Fibroblast of the conjunctiva (primary cell): ENCODE measurements at regions not wholly inside any gene's neighbourhood (a gene's known extent, or its start where the extent isn't known, plus 50 kb on each side); places are given as distances from the start of the nearest gene placed in this dataset.
"Not testable (repeated sequence)": the region's sequence is repeated elsewhere in the genome, so short reads cannot be mapped to it uniquely, and the experiment has no call there.

ENCODE experiments used
- DNase-seq: peaks from one replicate; pipeline ENCODE4 v3.0.0-alpha.2; 2010; ENCODE audit warnings: low read depth

GRCh38 chr3:95474338-95474737 lies 1340.1 kb upstream of the EPHA6 start:
- no peak for DNase-seq

DNA sequence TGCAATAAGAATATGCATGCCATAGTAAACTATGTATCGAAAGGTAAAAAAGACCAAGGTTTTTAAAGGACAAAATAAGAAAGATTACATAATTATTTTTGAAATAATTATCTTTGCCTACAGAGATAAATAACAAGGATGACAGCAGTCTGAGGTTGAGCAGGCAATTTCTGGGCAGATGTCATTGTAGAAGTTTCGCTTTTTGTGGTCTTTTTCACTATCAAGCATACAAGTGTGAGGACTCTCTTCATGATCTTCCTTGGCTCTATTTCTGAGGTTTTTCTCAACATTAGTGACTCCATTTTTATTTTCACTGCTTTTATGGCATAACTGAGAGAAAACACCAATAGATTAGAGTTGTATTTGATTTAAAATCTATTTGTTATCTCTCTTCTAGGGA lies 1337.9 kb upstream of the EPHA6 start:
- no peak for DNase-seq

- no peak for DNase-seq
Observed at GRCh38 chr3:95506174-95506573, 1308.2 kb upstream of the EPHA6 start.

- DNase-seq, result no peak
Observed at GRCh38 chr3:95508124-95508523, 1306.3 kb upstream of the EPHA6 start.

- no peak for DNase-seq
Observed at GRCh38 chr3:95511828-95512227, 1302.6 kb upstream of the EPHA6 start.

DNA sequence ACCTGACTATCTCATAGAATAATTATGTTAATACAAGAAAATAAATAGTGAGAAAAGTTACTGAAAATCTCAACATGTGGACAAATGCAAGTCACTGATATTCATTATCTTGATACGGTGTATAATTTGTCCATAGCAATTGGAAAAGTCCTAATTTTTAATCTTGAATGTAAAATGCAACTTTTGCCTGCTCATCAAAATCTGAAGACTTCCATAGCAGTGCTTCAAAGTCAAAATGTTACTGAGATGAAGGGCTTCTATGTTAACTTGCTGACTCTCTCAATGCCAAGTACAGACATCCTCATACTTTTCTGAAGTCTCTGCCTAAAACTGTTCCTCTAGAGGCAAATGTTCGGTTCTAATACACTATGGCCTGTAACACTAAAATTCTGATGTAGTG lies 1300.1 kb upstream of the EPHA6 start:
- no peak for DNase-seq

- no peak for DNase-seq
Observed at GRCh38 chr3:95521396-95521795, 1293.0 kb upstream of the EPHA6 start.

GRCh38 chr3:95522449-95522848 lies 1291.9 kb upstream of the EPHA6 start:
- DNase-seq, result no peak

DNA sequence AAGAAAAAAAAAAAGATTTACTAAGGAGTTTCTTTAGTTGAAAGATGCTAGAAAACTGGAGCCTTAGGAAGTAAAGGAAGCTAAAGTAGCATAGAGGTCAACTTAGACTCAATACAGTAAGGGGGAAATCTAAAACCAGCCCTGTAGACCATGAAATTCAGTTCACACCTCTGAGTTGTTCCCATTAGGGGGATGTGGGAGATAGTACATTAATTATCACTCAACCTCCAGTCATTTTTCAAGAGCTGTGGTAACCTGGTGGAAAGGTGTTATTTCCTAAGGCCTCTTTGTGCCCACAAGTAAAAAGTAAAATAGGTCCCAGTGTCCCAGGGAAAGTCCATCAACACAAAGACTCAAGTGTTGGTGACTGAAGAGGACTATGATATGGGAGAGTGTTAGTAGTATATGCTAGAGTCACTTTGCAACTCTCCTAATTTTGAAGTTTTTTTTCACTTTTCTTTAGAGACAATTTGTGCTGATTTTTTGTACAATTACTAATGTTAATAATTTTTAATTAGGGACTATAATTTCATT lies 1274.4 kb upstream of the EPHA6 start:
- no peak for DNase-seq

DNA sequence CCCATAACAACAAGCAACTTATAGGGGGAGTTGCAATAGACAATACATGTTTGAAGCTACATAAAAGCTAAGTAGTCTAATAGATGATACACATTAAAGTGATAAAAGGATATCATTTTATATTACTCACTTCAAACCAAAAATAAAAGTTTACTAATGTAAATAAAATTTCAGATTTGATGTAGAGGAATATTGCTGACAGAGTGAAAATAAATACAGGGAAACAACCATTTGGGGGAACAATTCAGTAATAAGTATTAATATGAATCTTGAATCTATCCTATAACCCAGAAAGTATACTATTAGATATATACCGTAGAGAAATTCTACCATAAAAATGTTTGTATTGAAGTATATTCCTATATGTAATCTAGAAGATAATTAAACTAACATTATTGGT lies 1248.9 kb upstream of the EPHA6 start:
- no peak for DNase-seq

GRCh38 chr3:95567346-95567745 lies 1247.0 kb upstream of the EPHA6 start:
- DNase-seq, result no peak

DNA sequence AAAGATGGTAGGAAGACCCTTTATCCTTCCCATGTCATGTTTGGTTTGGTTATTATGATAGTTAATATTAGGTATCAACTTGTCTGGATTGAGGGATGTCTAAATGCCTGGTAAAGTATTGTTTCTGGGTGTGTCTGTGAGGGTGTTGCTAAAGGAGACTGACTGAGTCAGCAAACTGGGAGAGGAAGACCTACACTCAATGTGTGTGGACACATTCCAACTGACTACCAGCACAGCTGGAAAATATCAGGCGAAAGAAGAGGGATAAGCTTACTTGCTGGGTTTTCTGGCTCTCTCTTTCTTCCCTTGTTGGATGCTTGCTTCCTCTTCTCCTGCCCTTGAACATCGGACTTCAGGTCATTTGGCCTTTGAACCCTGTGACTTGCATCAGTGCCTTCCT lies 1227.6 kb upstream of the EPHA6 start:
- no peak for DNase-seq

DNA sequence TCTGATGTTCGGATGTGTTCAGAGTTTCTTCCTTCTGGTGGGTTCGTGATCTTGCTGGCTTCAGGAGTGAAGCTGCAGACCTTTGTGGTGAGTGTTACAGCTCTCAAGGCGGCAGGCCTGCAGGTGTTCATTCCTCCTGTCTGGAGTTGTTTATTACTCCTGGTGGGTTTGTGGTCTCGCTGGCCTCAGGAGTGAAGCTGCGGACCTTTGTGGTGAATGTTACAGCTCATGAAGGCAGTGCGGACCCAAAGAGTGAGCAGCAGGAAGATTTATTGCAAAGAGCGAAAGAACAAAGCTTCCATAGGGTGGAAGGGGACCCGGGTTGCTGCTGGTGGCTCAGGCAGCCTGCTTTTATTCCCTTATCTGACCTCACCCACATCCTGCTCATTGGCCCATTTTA lies 1226.8 kb upstream of the EPHA6 start:
- not testable (repeated sequence) for DNase-seq

DNA sequence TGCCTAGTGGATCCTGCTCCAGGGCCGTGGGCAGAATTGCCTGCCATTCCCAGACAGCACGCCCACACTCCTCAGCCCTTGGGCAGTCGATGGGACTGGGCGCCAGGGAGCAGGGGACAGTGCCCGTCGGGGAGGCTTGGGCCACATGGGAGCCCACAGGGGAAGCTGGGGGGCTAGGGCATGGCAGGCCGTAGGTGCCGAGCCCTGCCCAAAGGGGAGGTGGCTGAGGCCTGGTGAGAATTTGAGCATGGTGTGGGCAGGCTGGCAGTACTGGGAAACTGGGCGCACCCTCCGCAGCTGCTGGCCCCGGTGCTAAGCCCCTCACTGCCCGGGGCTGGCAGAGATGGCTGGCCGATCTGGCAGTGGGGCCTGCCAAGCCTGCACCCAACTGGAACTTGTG lies 1225.9 kb upstream of the EPHA6 start:
- no peak for DNase-seq

DNA sequence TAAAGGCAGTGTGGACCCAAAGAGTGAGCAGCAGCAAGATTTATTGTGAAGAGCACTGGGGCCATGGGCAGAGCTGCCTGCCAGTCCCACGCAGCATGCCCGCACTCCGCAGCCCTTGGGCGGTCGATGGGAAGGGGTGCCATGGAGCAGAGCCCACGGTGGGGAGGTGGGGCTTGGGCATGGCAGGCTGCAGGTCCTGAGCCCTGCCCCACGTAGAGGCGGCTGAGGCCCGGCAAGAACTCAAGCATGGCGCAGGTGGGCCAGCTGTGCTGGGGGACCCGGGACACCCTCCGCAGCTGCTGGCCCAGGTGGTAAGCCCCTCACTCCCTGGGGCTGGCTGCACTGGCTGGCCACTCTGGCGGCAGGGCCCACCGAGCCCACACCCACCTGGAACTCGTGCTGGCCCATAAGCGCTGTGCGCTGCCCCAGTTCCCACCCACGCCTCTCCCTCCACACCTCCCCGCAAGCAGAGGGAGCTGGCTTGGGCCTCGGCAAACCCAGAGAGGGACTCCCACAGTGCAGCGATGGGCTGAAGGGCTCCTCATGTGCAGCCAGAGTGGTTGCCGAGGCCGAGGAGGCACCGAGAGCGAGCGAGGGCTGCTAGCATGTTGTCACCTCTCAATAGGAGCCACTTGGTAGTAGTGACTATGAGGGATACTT lies 1218.8 kb upstream of the EPHA6 start:
- no peak for DNase-seq

DNA sequence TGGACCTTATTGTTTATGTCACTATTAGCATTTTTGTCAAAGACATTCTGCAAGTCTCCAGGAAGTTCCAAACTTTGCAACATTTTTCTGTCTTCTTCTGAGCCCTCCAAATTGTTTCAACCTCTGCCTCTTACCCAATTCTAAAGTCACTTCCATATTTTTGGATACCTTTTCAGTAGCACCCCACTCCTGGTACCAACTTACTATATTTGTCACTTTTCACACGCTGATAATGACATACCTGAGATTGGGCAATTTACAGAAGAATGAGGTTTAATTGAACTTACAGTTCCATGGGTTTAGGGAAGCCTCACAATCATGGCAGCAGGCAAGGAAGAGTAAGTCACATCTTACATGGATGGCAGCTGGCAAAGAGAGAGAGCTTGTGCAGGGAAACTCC lies 1206.5 kb upstream of the EPHA6 start:
- DNase-seq, result no peak

DNA sequence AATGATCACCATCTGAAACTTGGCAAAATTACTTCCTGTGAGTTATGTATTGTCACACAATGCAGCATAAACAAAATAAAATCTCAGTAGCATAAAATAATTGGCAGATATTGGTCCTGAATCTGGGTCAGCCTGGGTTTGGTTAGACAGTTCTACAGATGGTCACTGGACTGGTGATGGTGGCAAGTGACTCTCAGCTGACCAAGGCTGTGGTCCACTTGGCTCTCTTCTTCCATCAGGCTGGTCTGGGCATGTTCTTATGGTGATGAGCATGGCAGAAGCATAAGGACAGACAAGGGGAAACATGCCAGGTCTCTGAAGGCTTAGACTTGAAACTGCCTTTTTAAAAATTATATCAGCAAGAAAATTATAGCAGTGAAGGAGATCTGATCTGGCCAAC lies 1205.0 kb upstream of the EPHA6 start:
- no peak for DNase-seq

GRCh38 chr3:95612611-95613010 lies 1201.8 kb upstream of the EPHA6 start:
- no peak for DNase-seq

DNA sequence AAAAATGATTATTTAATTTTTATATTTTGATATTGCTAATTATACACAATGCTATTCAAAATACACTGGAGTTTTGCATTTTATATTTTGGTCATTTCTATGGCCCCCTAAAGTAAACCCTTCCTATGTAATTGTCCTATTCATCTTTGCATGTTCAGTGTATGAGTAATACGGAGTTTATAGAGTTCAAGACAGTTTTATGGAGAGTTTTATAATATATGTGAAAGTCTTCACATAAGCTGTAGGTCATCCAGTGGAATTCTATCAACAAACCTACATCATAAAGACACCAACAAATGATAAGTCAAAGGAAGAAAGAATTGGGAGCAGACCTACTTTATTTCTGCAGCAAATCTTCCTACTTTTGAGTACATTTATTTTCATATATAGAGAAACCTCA lies 1200.4 kb upstream of the EPHA6 start:
- no peak for DNase-seq

GRCh38 chr3:95615592-95616310 lies 1198.6 kb upstream of the EPHA6 start:
- DNase-seq, result no peak

GRCh38 chr3:95626107-95626506 lies 1188.3 kb upstream of the EPHA6 start:
- DNase-seq, result no peak

DNA sequence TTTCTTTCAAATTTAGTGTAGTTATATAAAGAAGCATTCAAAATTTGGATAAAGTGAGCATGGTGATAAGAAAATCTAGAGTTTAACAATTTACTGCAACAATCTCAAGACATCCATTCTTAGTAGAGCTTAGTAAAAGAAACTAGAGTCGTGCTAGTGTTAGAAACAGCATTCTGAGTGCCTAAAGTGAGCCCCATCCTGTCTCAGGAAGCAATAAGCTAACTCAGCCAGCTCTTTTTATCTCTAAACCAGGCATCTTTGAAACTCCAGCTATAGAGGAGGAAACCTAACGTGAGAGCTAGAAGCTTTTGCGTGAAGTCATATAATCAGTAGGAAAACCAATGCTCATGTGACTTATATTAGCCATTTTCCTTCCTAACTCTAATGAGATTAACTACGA lies 1187.1 kb upstream of the EPHA6 start:
- no peak for DNase-seq

- no peak for DNase-seq
Observed at GRCh38 chr3:95627697-95628096, 1186.7 kb upstream of the EPHA6 start.

- no peak for DNase-seq
Observed at GRCh38 chr3:95629802-95630201, 1184.6 kb upstream of the EPHA6 start.
